DOHH2 (cell line): ENCODE measurements at regions not wholly inside any gene's neighbourhood (a gene's known extent, or its start where the extent isn't known, plus 50 kb on each side); places are given as distances from the start of the nearest gene placed in this dataset.

Experiments
- H3F3A ChIP-seq: fragments of 200-600 bp; sonication (generic), shearing (Covaris generic); 2 replicates; pipeline ENCODE4 v1.6.0; 2016; ENCODE audit warnings: antibody characterized with exemption, mild to moderate bottlenecking; ENCODE audit not compliant: control insufficient read depth, insufficient read depth
- H3K27ac ChIP-seq: fragments of 200-600 bp; sonication (generic); 2 replicates; pipeline ENCODE4 v1.5.1; 2014; ENCODE audit warnings: low read depth, mild to moderate bottlenecking, low read length, moderate library complexity
- H3K27me3 ChIP-seq: fragments of 200-600 bp; sonication (generic); 2 replicates; pipeline ENCODE4 v1.6.1; 2014; ENCODE audit warnings: mild to moderate bottlenecking, low read length, mixed read lengths; ENCODE audit not compliant: control insufficient read depth
- H3K36me3 ChIP-seq: fragments of 200-600 bp; sonication (generic); 2 replicates; pipeline ENCODE4 v1.6.1; 2014; ENCODE audit warnings: mild to moderate bottlenecking, low read length, moderate library complexity, mixed read lengths; ENCODE audit not compliant: control insufficient read depth
- H3K4me1 ChIP-seq: fragments of 200-600 bp; sonication (generic); 2 replicates; pipeline ENCODE4 v1.6.1; 2014; ENCODE audit warnings: mild to moderate bottlenecking, low read length, mixed read lengths; ENCODE audit not compliant: control insufficient read depth
- H3K4me2 ChIP-seq: fragments of 200-600 bp; sonication (generic); 2 replicates; pipeline ENCODE4 v1.6.0; 2014; ENCODE audit warnings: mild to moderate bottlenecking, low read length, moderate library complexity
- H3K4me3 ChIP-seq: fragments of 200-600 bp; sonication (generic); 2 replicates; pipeline ENCODE4 v1.5.1; 2014; ENCODE audit warnings: mild to moderate bottlenecking, low read length, mixed read lengths
- H3K79me2 ChIP-seq: fragments of 200-600 bp; sonication (generic); 2 replicates; pipeline ENCODE4 v1.6.1; 2014; ENCODE audit warnings: mild to moderate bottlenecking, low read length, mixed read lengths; ENCODE audit not compliant: control insufficient read depth
- H3K9me2 ChIP-seq: fragments of 200-600 bp; sonication (generic); replicated peaks from 2 replicates; pipeline ENCODE4 v1.6.1; 2014; ENCODE audit warnings: mild to moderate bottlenecking, low read length, mixed read lengths; ENCODE audit not compliant: control insufficient read depth
- H3K9me3 ChIP-seq: fragments of 200-600 bp; sonication (generic); 2 replicates; pipeline ENCODE4 v1.6.1; 2014; ENCODE audit warnings: antibody characterized with exemption, low read length, mixed read lengths; ENCODE audit not compliant: control insufficient read depth, insufficient read depth
- H4K20me1 ChIP-seq: fragments of 200-600 bp; sonication (generic); 2 replicates; pipeline ENCODE4 v1.6.0; 2014; ENCODE audit warnings: low read depth, mild to moderate bottlenecking, antibody characterized with exemption, low read length, moderate library complexity; ENCODE audit not compliant: control insufficient read depth, insufficient read depth
- EZH2phosphoT487 ChIP-seq: fragments of 200-600 bp; sonication (generic); IDR thresholded peaks from 2 replicates; pipeline ENCODE4 v1.6.1; 2017; ENCODE audit warnings: borderline replicate concordance, mild to moderate bottlenecking, antibody characterized with exemption, low read length, moderate library complexity, mixed read lengths
- TF ChIP-seq, protein P1 (sequence below): fragments of 200-600 bp; sonication (generic); IDR thresholded peaks from one replicate; pipeline ENCODE4 v1.5.1; 2014; ENCODE audit warnings: antibody characterized with exemption, mild to moderate bottlenecking, low read depth, low read length; ENCODE audit not compliant: poor library complexity, severe bottlenecking

DNA sequence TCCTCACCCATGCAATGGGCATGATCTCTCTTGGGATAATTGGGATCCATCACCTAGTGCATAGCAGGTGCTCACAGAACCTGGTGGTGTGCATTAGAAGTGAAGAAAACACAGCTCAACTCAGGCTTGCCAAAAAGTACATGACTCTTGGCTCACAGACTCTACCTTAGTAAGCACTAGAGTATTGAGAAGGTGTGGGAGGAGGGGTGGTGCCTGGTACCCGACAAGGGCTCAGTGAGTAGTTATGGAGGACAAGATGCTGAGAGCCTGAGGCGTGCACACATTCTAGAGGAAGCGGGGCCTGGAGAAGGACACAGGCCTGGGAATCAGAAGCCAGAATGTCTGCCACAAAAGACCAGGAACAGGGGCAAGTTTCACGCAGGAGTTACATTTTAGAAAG is 100.3 kb upstream of the GRIK3 start:
- Histone ChIP-seq H3K36me3 (no peaks in the 10 kb centered on the region), H3K27ac (no peak overlapping the region), H3K27me3 (no peaks in the 10 kb centered on the region), H3K79me2 (no peaks in the 10 kb centered on the region), H3K4me3 (no peak overlapping the region), H3K9me3 (no peaks in the 10 kb centered on the region), H3F3A (no peaks in the 10 kb centered on the region), H3K4me2 (no peak overlapping the region), H4K20me1 (no peaks in the 10 kb centered on the region), H3K4me1 (no peaks in the 10 kb centered on the region), H3K9me2 (no peaks in the 10 kb centered on the region)
- TF ChIP-seq EZH2phosphoT487, result no peak
- TF ChIP-seq, protein P1, sequence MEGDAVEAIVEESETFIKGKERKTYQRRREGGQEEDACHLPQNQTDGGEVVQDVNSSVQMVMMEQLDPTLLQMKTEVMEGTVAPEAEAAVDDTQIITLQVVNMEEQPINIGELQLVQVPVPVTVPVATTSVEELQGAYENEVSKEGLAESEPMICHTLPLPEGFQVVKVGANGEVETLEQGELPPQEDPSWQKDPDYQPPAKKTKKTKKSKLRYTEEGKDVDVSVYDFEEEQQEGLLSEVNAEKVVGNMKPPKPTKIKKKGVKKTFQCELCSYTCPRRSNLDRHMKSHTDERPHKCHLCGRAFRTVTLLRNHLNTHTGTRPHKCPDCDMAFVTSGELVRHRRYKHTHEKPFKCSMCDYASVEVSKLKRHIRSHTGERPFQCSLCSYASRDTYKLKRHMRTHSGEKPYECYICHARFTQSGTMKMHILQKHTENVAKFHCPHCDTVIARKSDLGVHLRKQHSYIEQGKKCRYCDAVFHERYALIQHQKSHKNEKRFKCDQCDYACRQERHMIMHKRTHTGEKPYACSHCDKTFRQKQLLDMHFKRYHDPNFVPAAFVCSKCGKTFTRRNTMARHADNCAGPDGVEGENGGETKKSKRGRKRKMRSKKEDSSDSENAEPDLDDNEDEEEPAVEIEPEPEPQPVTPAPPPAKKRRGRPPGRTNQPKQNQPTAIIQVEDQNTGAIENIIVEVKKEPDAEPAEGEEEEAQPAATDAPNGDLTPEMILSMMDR, result no peak

- no peaks in the 10 kb centered on the region for H3K4me1 ChIP-seq
- H3K9me3 ChIP-seq, result no peaks in the 10 kb centered on the region
- H3K79me2 ChIP-seq, result no peaks in the 10 kb centered on the region
- H3K36me3 ChIP-seq, result no peaks in the 10 kb centered on the region
- no peak overlapping the region for H3K4me3 ChIP-seq
- no peak for TF ChIP-seq EZH2phosphoT487
- TF ChIP-seq, protein P1, result no peak
- no peaks in the 10 kb centered on the region for H3K9me2 ChIP-seq
- H3K4me2 ChIP-seq, result no peak overlapping the region
- no peaks in the 10 kb centered on the region for H3F3A ChIP-seq
- no peak overlapping the region for H3K27ac ChIP-seq
- H4K20me1 ChIP-seq, result no peaks in the 10 kb centered on the region
- H3K27me3 ChIP-seq, result no peaks in the 10 kb centered on the region
These were observed 100.7 kb upstream of the GRIK3 start for GRCh38 chr1:37135032-37135431.

- no peaks in the 10 kb centered on the region for H4K20me1 ChIP-seq
- H3K79me2 ChIP-seq, result no peaks in the 10 kb centered on the region
- H3K4me2 ChIP-seq, result no peak overlapping the region
- no peaks in the 10 kb centered on the region for H3F3A ChIP-seq
- no peaks in the 10 kb centered on the region for H3K27me3 ChIP-seq
- H3K9me3 ChIP-seq, result no peaks in the 10 kb centered on the region
- no peaks in the 10 kb centered on the region for H3K36me3 ChIP-seq
- no peaks in the 10 kb centered on the region for H3K4me1 ChIP-seq
- TF ChIP-seq, protein P1, result no peak
- TF ChIP-seq EZH2phosphoT487, result no peak
- no peaks in the 10 kb centered on the region for H3K9me2 ChIP-seq
- H3K27ac ChIP-seq, result no peak overlapping the region
- no peak overlapping the region for H3K4me3 ChIP-seq
These were observed 102.7 kb upstream of the GRIK3 start for GRCh38 chr1:37137014-37137413.

GRCh38 chr1:37137601-37138000 is 103.3 kb upstream of the GRIK3 start:
- no peaks in the 10 kb centered on the region for H3K79me2 ChIP-seq
- no peaks in the 10 kb centered on the region for H3F3A ChIP-seq
- no peak overlapping the region for H3K4me2 ChIP-seq
- H3K4me1 ChIP-seq, result no peaks in the 10 kb centered on the region
- no peaks in the 10 kb centered on the region for H3K36me3 ChIP-seq
- no peak overlapping the region for H3K4me3 ChIP-seq
- no peaks in the 10 kb centered on the region for H4K20me1 ChIP-seq
- H3K9me3 ChIP-seq, result no peaks in the 10 kb centered on the region
- H3K27ac ChIP-seq, result no peak overlapping the region
- H3K27me3 ChIP-seq, result no peaks in the 10 kb centered on the region
- TF ChIP-seq, protein P1, result no peak
- no peak for TF ChIP-seq EZH2phosphoT487
- no peaks in the 10 kb centered on the region for H3K9me2 ChIP-seq
